Caki2 (cell line): ENCODE measurements at regions not wholly inside any gene's neighbourhood (a gene's known extent, or its start where the extent isn't known, plus 50 kb on each side); places are given as distances from the start of the nearest gene placed in this dataset.
A peak's percentile ranks its signal among the peaks of the same experiment; 100 is the strongest.
"Not testable (repeated sequence)": the region's sequence is repeated elsewhere in the genome, so short reads cannot be mapped to it uniquely, and the experiment has no call there.

Source experiments
- DNase-seq: peaks from one replicate; pipeline ENCODE4 v3.0.0-alpha.2; 2015; ENCODE audit warnings: low read depth
- in situ Hi-C: cut with HindIII; loops from 2 replicates; pipeline ENCODE4 v1.10.0; 2016; ENCODE audit warnings: low sequenced_read_pairs, low pct_unique_long_range_greater_than_20kb, mixed read lengths

DNA sequence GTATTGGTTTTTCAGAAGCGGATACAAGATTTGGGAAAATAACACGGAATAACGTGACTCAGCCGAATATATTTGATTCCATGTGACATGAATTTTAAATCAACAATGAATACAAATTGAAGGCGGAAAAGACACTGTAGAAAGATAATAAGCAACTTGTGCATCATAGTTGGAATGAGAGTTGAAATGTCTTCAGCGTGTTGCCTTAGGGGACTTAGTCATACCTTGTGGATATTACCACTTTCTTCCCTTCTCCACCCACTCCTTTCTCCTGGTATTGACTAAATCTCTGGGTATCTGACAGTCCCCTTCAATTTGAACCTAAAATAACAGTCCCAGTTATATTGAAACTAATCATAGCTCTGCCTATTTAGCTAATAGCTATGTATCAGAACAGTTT is 2373.1 kb upstream of the RAG2 start:
- in situ Hi-C loops = no loop called here
- DNase-seq = peak; percentile 32

DNA sequence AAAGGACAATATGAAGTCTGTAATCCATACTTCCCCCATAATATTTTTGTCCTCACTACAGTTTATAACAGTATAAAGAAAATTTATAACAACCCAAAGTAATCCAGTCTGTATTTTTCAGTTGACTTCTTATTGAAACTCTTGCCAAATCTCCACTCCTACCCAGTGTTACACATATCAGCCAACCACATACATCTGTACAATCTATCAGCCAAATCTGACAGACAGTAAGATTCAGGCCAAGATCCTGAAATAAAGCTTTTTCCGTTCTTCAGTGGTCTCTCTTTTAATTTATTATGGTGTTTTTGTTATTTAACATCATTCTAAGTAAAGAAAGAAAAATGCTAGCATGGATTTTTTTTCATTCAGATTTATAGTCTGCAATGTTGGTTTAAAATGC is 2370.9 kb upstream of the RAG2 start:
- in situ Hi-C loops = no loop called here
- DNase-seq = no peak

DNA sequence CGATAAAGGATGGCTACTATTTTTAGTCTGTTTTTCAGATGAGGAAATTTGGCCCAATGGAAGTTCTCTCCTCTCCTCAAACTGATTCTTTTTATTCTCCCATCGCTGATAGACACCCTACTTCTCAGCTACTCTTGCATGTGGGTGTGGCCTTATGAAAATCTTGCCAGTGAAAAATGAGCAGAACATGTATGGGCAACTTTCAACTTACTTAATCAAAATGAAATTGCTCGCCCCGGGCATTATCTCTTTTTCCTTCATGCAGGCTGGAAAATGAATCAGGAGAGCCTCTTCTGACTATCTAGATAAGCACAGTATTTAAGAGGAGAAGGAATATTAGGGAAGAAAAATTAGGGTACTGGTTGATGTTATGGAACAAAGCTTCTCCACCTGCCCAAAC is 2354.7 kb upstream of the RAG2 start:
- in situ Hi-C loops = no loop called here
- DNase-seq = no peak

DNA sequence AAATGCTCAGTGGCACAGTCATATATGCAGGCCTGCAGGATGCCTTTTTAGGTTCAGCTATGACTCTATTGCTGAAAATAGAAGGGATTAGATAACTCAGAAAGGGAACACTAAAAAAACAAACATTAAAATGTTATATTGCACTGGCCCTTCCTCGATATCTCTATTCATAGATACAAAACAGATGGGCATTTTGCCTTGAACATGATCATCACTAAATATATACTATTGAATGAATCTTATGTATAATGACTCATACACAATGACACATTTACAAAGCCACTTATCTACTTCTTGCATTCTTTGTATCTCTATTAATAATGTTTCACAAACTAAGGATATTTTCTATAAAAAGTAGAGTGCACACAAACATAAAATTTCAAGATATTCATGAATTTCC is 2352.8 kb upstream of the RAG2 start:
- no peak for DNase-seq
- in situ Hi-C loops = no loop called here

DNA sequence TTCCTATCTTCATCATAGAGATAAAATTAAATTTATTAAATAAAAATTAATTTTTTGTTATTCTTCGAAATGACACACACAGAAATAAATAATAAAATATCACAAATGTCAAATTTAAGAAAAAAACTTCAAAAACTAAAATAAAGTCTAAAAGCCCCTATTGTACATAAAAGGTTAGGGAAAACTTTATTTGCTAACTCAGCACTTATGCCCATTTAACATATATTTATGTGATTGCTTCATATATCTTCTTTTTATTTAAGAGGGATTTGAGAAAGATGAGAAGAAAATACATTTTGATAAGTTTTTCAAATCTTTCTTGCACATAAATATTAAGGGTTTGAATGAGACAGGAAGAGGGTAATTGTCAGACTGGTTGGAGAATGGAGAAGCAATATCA is 2350.4 kb upstream of the RAG2 start:
- in situ Hi-C loops = no loop called here
- no peak for DNase-seq

DNA sequence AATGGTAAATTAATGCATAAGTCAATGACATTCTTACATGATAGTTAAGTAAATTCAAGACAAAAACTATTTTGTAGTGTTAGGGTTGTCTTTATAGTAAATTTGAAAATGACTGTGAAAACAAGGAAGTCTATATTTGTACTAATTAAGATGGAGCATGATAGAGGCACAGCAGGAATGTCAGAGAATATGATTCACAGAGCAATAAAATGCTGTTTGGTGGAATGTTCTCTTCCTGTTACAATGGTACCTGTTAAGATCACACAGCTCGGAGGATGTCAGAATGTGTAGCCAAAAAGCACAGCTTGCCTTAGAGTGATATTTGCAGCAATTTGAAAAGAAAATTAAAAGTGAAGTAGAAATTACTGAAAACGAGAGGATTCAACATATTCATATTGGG is 2339.7 kb upstream of the RAG2 start:
- no peak for DNase-seq
- in situ Hi-C loops = no loop called here

DNA sequence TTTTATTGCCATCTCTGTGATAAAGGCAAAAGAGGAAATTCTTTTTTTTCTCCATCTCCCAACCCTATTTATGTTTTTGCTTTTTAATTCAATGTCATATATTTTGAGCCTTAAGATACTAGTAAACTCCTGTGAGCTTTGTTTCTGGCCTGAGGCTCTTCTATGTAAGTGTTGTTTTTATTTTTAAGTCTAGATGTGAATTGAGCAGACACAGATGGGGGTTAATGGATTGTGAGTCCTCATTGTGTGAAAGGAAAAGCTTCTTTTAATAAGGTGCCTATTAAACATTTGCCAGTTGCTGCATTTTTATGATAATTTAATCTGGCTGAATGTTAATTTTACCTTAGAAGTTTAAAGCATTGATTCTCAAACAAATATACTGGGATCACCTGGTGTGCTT is 2337.9 kb upstream of the RAG2 start:
- in situ Hi-C loops = no loop called here
- no peak for DNase-seq

DNA sequence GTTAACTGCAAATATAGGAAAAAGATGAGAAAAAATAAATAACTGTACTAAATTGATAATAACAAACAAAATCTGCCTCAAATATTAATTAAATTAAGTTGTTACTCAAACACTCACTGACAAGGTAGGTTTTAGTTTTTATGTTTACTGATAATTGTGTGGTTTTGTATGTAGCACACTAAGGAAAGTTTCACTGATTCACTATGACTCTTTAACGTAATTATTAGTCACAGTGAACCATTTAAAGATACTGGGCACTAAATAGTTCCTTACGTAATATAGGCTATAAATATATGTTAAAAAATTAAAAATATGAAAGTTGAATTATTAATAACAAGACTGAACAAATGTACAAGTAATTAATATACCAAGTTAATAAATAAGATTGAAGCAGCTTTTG is 2330.0 kb upstream of the RAG2 start:
- no peak for DNase-seq
- in situ Hi-C loops = no loop called here

DNA sequence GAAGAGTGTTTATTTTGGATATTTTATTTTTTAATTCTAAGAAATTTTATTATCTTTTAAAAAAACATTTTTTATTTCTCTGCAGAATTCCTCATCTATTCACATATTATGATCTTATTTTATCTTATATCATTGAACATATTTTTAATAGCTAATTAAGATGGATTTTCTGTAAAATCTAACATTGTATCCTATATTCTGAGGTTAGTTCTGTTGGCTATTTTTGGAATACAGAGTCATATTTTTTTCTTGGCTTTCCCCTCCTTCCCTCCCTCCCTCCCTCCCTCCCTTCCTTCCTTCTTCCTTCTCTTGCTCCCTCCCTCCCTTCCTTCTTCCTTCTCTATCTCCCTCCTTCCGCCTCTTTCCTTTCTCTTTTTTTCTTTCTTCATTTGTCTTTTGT is 2326.6 kb upstream of the RAG2 start:
- DNase-seq = no peak
- in situ Hi-C loops = no loop called here

DNA sequence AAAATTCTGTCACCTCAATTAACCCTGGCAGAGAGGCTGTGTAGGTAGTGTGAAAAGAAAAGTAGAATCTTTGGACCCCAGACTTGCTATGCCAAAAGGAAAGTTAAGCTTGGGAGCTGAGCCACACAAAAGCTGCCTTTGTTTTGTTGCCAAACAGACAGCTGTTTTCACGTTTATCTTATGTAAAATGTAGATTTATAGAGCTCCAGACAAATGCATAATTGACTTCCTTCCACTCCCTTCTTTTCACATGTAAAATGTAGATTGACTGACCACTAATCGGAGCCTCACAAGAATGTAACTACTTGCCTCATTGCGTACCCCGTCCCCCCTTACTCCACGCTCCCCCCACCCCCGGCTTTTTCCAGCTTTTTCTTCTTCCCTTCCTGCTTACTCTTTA is 2302.2 kb upstream of the RAG2 start:
- in situ Hi-C loops = no loop called here
- no peak for DNase-seq

DNA sequence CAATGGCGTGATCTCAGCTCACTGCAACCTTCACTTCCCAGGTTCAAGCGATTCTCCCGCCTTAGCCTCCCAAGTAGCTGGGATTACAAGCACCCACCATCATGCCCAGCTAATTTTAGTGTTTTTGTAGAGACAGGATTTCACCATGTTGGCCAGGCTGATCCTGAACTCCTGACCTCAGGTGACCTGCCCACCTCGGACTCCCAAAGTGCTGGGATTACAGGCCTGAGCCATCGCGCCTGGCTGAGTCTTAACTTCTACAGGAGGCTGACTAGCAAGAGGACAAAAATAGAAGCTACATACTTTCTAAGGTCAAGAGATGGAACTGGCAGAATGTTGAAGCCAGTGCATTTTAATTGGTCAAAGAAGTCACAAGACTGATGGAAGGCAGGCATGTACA is 2296.2 kb upstream of the RAG2 start:
- DNase-seq, in situ Hi-C loops: not testable (repeated sequence)

DNA sequence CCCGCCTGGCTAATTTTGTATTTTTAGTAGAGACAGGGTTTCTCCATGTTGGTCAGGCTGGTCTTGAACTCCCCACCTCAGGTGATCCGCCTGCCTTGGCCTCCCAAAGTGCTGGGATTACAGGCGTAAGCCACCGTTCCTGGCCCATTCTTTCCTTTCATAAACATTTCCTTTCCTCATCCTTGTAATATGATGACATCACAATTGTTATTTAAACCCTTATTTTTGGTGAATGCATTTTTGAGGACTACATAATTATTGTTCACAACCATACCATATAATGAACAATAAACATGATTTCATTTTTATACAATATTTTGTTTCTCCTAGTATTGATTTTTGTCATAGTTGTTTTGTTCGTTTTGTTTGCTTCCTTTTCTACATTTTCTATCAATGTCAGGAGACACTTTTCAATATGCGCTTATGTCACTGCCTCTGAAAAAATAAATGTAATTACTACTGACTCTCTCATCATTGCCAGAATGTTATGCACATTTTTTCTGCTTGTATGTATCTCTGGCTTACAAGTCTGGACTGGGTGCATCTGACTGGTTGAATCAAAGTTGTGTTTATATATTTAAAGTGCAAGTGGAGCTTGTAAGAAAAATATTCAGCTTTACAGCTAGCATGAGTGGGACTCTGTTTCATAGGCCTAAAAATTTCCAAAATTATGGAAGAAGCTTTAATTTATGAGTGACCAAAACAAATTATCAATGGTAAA is 2286.3 kb upstream of the RAG2 start:
- in situ Hi-C loops = no loop called here
- DNase-seq = no peak

DNA sequence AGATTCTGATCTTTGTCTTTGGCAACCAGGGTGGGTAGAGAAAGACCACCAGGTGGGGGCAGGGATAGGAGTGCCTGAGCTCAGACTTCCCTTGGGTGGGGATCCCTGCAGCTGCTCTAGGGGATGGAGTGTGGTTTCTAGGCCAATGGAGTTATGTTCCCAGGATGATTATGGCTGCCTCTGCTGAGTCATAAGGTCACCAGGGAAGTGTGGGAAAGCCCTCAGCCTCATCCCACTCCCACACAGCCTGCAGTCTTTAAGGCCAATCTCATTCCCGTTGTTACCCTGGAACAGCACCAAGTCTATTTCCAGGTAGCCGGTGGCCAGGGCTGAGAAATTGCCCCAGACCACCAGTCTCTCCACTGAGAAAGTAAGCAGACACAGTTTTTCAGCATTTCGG is 2269.3 kb upstream of the RAG2 start:
- in situ Hi-C loops = no loop called here
- no peak for DNase-seq

DNA sequence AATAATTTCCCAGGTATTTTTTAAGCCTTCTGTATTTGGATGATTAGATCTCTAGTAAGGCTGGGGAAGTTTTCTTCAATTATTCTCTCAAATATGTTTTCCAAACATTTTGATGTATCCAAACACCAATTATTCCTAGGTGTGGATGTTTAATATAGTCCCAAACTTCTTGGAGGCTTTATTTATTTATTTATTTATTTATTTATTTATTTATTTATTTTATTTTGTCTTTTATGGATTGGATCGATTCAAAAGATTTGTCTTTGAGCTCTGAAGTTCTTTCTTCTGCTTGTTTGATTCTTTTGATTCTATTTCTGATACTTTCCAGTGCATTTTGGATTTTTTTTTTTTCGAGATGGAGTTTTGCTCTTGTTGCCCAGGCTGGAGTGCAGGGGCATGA is 2267.9 kb upstream of the RAG2 start:
- no peak for DNase-seq
- in situ Hi-C loops = no loop called here

DNA sequence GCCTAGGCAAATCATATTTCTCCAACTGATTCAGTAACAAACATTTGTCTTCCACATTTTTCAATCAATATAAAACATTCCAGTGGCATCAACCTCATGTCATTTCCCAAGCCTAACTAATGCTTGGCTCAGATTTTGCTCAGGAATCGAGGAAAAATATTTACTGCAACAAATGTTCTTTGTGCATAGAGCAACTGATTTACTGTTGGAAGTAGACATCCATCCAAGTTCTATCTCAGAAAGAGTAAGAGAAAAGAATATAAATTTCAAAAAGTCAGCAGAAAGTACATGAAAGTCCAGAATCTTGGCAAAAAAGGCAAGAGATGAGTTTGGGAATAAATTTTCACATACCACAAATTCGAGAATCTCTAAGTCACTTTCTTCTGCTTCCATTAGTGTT is 2245.0 kb upstream of the RAG2 start:
- DNase-seq = no peak
- in situ Hi-C loops = no loop called here

DNA sequence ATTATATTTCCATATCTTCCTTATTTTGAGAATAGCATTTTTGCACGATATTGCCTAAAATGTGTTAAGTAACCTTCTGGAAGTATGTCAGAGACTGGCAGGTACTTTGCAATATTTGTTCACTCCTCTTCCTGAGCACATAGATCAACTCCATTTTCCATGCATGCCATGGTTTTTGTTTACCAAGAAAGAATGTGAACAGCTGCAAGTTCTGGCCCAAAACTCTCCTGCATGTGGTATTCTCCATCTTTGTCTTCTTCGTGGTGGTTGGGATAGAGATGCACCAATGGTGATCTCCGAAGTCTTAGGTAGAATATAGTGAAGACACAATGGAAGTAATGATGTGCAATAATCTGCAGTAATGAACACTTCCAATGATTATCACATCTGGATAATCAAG is 2241.0 kb upstream of the RAG2 start:
- in situ Hi-C loops = no loop called here
- DNase-seq = no peak

DNA sequence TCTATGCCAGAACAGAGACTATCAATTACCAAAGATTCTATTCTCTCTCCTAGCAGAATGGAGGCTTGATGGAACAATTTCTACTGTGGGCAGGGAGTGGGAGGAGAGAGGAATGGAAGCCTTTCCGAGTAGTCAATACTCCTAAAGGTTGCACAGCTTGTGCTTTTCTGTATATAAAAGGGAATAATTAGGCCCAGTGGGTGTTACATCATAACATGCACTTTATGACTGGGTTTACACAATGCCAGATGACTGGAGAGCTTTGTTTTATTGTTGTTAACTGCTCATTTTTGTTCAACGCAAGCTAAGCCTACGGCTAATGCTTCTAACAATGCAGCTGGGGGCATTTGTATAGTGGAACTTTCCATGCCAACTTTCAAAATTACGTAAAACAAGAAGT is 2237.9 kb upstream of the RAG2 start:
- DNase-seq = no peak
- in situ Hi-C loops = no loop called here

DNA sequence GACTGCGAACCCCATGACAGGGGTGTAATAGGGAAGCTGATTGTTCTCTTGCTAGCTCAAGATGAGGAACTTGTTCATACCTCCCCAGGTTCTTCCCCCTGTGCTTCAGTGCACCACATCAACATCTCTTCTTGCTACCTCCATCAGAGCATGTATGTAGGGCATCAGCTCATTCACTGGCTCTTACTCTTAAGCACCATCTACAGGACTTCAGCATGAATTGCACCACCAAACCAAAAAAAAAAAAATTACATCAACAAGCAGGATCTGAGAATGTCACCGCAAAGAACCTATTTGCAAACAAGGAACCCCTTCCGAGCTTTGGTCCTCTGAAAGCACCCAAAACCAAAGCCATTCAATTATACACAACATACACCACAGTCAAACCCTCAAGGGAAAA is 2226.5 kb upstream of the RAG2 start:
- in situ Hi-C loops = no loop called here
- peak; percentile 10 for DNase-seq

DNA sequence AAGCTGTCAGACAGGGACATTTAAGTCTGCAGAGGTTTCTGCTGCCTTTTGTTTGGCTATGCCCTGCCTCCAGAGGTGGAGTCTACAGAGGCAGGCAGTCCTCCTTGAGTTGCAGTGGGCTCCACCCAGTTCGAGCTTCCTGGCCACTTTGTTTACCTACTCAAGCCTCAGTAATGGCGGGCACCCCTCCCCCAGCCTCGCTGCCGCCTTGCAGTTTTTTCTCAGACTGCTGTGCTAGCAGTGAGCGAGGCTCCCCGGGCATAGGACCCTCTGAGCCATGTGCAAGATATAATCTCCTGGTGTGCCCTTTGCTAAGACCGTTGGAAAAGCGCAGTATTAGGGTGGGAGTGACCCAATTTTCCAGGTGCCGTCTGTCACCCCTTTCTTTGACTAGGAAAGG is 2223.8 kb upstream of the RAG2 start:
- DNase-seq, in situ Hi-C loops: not testable (repeated sequence)

DNA sequence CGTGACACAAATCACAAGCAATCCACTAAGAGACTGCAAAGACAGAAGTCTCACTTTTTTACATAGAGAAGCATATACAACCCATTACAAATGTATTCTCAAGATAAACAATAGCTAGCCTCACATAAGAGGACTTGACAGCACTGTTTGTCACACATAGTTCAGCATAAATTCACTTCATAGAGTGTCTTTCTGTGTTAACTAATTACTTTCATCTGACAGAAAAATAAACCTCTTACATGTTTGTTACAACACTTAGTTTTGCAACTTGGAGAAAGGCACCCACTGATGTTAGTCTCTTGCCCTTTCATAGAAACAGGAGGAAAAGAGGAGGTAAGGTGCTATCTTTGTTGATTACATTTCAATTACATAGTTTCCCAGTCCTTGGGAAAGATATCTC is 2221.9 kb upstream of the RAG2 start:
- no peak for DNase-seq
- in situ Hi-C loops = no loop called here

DNA sequence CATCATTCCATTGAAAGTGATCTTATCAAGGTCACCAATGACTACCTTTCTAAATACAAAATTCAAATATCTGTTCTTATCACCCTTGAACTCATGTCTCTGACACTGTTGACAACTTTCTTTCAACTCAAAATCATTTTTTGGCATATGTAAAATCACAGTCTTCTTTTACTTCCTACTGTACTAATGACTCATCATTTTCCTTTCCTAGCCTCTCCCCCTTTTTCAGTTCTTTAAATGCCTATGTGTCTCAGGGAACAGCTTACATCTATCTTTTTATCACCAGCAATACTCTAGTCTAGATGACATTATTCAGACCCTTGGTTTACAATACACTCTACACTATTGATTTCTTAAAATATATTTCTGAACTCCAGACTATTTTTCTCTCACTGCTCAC is 2220.7 kb upstream of the RAG2 start:
- no peak for DNase-seq

More for the DNA sequence above, 2220.7 kb upstream of the RAG2 start:
- in situ Hi-C loops = no loop called here
